Liver (tissue), 3 donors: ENCODE measurements at regions not wholly inside any gene's neighbourhood (a gene's known extent, or its start where the extent isn't known, plus 50 kb on each side); places are given as distances from the start of the nearest gene placed in this dataset.

Experiments
- CTCF ChIP-seq: fragments of 150-350 bp; IDR thresholded peaks from 2 replicates; pipeline ENCODE4 v1.5.1; 2017; ENCODE audit warnings: improper control_type of control experiment, low read depth, low read length; ENCODE audit not compliant: missing input control
- EGR1 ChIP-seq, 2 donors: IDR thresholded peaks; 2 replicates each; pipeline ENCODE4 v1.6.1; 2016 to 2018; ENCODE audit warnings: antibody characterized with exemption in 2 of 2, low read depth in 2 of 2
- GABPA ChIP-seq, 2 donors: IDR thresholded peaks in 1 of 2; conservative IDR thresholded peaks in 1 of 2; 2 replicates each; pipeline ENCODE4 v1.6.1; 2016; ENCODE audit warnings: antibody characterized with exemption in 2 of 2, mild to moderate bottlenecking in 1 of 2, moderate library complexity in 1 of 2
- JUND ChIP-seq, 2 donors: IDR thresholded peaks; 2 replicates each; pipeline ENCODE4 v1.6.1; 2016; ENCODE audit warnings: antibody characterized with exemption in 2 of 2
- NR2F2 ChIP-seq: IDR thresholded peaks from 2 replicates; pipeline ENCODE4 v1.6.1; 2016; ENCODE audit warnings: antibody characterized with exemption
- REST ChIP-seq: IDR thresholded peaks from 2 replicates; pipeline ENCODE4 v1.6.1; 2016; ENCODE audit warnings: antibody characterized with exemption, mild to moderate bottlenecking
- SP1 ChIP-seq: IDR thresholded peaks from 2 replicates; pipeline ENCODE4 v1.6.1; 2018; ENCODE audit warnings: antibody characterized with exemption, mild to moderate bottlenecking
- TAF1 ChIP-seq: conservative IDR thresholded peaks from 2 replicates; pipeline ENCODE4 v1.6.1; 2016; ENCODE audit warnings: antibody characterized with exemption, mild to moderate bottlenecking
- YY1 ChIP-seq: IDR thresholded peaks from 2 replicates; pipeline ENCODE4 v1.6.1; 2016; ENCODE audit warnings: antibody characterized with exemption, mild to moderate bottlenecking
- TF ChIP-seq, protein P1 (sequence below): IDR thresholded peaks from 2 replicates; pipeline ENCODE4 v1.6.1; 2016; ENCODE audit warnings: antibody characterized with exemption
- donor health status: healthy.
- donor health status: healthy.

DNA sequence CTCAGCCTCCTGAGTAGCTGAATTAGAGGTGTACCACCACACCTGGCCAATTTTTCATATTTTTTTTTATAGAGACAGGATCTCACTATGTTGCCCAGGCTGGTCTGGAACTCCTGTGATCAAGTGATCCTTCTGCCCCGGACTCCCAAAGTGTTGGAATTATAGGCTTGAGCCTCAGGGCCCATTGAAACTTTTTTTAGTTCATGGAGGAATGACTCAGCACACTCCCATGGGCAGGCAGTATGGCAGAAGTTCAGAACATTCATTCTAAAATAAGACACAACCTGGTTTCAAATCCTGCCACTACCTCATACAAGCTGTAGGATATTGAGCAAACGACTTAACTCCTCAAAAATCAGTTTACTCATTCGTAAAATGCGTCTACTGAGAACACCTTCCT is 320.4 kb upstream of the SP8 start:
- TF ChIP-seq CTCF: no peak
- no peak for TF ChIP-seq SP1
- no peak for TF ChIP-seq TAF1
- no peak for TF ChIP-seq REST
- TF ChIP-seq, protein P1, sequence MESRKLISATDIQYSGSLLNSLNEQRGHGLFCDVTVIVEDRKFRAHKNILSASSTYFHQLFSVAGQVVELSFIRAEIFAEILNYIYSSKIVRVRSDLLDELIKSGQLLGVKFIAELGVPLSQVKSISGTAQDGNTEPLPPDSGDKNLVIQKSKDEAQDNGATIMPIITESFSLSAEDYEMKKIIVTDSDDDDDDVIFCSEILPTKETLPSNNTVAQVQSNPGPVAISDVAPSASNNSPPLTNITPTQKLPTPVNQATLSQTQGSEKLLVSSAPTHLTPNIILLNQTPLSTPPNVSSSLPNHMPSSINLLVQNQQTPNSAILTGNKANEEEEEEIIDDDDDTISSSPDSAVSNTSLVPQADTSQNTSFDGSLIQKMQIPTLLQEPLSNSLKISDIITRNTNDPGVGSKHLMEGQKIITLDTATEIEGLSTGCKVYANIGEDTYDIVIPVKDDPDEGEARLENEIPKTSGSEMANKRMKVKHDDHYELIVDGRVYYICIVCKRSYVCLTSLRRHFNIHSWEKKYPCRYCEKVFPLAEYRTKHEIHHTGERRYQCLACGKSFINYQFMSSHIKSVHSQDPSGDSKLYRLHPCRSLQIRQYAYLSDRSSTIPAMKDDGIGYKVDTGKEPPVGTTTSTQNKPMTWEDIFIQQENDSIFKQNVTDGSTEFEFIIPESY: no peak
- TF ChIP-seq YY1: no peak
- no peak for TF ChIP-seq NR2F2
- no peak for TF ChIP-seq EGR1 (IDR thresholded peaks at IDR 0.05; ENCODE audit: low read depth in 2 of 2)
- no peak for TF ChIP-seq JUND (IDR thresholded peaks at IDR 0.05)
- TF ChIP-seq GABPA (IDR thresholded peaks at IDR 0.05 in 1 of 2, conservative IDR thresholded peaks at IDR 0.05 in 1 of 2): no peak
